Right renal cortex interstitium (tissue), 3 donors: ENCODE measurements at regions not wholly inside any gene's neighbourhood (a gene's known extent, or its start where the extent isn't known, plus 50 kb on each side); places are given as distances from the start of the nearest gene placed in this dataset.
"Not testable (repeated sequence)": the region's sequence is repeated elsewhere in the genome, so short reads cannot be mapped to it uniquely, and the experiment has no call there.

Experiments used
- DNase-seq, 3 donors: peaks; one replicate each; pipeline ENCODE4 v3.0.0-alpha.2; 2013; ENCODE audit warnings: low read depth in 3 of 3, low spot score in 2 of 3

DNA sequence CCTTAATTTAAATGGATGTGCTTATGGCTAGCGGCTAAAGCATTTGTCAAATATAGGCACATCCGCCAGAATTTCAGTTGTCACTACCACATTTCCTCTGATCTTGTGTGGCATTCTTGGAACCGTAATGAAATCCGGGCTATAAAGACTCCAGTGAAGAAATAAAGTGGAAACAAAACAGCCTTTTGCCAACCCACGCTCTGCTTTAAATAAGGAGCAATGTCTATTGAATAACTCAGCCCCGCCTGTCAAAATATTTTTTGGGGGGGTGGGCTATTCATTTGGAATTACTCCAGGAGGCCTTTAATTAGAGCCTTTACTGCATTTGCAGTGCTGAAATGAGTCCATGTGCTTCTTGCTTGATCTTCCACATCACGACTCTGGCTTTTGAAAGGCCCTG lies 179.6 kb upstream of the RPH3A start:
- no peak for DNase-seq

DNA sequence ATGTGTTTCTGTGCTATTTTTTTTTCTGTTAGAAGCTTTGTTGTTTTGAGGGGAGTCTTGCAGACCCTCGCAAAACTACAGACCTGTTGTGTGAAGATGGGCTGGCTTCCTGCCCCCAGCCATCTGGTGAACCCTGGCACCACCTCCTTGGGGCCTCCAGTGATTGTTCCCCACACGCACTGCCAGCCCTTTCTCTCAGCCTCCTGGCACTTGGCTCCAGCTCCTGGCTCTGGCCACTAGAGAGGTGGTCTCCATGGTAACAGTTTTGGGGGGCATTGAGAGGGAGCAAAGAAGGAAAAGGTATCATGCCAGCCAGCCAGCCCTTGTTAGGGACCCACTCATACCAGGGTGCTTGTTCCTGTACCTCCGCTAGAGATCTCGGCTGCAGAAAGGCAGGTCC lies 176.4 kb upstream of the RPH3A start:
- DNase-seq: no peak

DNA sequence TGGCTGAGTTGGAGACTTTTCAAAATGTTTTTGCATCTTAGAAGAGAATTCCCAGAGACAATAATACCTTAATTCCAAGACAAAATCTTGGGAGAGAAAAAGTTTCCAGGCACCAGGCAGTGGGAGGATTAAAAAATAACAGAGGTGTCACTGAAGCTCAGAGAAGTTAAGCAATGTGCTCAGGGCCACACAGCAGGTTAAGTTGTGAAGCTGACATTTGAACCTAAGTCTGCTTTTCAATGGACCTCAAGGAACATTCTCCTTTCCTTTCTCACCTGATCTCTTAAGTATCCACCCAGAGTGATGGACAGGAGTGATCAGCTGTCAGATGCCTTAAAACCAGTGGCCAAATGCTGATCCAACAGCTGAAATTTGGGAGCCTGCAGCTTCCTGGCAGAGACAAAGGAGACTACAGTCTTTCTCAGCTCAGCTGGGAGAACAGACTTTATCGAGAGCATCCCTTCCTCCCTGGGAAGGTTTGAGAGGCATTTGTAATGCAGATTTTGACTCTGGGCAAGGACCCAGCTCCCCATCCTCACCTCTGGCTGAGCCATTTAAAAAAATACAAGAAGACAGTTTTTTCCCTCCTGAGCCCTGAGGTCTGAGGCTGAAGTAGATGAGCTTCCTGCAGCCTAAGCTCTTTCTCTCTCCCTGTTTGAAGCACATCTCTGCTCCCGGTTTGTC lies 174.9 kb upstream of the RPH3A start:
- no peak for DNase-seq

DNA sequence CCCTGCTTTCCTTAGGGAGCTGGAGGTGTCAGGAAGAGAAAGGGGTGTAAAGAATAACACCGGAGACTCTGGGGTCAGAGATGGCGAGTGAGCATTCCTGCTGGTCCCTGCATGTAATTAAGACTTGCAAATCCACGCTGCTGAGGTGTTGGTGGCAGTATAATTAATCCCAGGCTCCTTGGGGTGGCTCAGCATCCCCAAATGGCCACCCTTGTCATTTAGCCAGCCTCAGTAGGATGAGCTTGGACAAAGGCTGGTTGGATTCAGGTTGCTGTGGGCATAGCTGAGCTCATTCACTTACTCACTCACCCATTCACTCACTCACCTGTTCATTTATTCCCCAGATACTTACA lies 174.4 kb upstream of the RPH3A start:
- DNase-seq: no peak

DNA sequence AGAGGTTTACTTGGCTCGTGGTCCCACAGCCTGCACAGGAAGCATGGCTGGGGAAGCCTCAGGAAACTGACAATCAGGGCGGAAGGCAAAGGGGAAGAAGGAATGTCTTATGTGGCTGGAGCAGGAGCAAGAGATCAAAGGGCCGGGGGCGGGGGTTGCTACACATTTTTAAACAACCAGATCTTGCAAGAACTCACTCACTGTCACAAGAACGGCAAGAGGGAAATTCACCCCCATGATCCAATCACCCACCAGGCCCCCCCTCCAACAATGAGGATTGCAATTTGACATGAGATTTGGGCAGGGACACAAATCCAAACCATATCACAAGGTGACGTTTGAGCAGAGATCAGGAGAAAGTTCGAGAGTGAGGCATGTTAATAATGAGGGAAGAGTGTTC lies 163.7 kb upstream of the RPH3A start:
- no peak for DNase-seq

DNA sequence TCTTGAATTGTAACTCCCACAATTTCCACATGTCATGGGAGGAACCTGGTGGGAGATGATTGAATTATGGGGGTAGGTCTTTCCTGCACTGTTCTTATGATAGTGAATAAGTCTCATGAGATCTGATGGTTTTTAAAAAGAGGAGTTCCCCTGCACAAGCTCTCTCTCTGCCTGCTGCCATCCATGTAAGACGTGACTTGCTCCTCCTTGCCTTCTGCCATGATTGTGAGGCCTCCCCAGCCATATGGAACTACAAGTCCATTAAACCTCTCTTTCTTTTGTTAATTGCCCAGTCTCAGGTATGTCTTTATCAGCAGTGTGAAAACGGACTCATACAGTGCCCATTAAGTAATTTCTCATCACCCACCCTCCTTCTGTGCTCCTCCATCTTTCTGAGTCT lies 159.6 kb upstream of the RPH3A start:
- DNase-seq: not testable (repeated sequence)

DNA sequence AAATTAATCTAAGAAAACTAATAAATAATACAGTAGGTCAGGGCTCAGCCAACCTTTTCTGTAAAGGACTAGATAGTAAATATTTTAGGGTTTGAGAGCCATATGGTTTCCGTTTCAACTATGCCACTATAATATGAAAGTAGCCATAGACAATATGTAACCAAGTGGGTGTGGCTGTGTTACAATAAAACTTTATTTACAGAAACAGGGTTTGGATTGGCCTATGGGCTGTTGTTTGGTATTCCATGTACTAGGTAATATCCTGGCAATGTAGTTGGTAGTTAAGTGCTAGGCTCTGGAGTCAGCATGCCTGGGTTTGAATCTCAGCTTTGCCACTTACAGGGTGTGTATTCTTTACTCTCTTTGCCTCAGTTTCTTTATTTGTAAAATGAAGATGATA lies 156.5 kb upstream of the RPH3A start:
- DNase-seq: no peak

DNA sequence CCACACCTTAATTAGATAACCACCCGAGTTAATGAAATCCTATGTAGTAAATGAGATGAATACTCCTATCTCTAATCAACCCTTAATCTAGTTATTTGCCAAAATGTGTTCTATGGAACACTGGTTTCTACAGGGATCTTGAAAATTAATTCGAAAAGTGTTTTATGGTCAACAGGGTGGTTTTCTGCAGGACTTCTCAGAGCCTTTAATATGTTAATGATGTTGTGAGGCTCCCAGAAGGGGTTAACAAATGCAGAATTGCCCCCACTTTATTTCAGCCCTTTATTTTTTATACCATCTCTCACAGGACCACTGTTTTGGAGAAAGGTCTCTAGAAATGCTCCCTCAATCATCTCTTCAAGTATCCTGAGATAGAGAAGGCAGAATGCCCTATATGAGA lies 153.1 kb upstream of the RPH3A start:
- DNase-seq: no peak

DNA sequence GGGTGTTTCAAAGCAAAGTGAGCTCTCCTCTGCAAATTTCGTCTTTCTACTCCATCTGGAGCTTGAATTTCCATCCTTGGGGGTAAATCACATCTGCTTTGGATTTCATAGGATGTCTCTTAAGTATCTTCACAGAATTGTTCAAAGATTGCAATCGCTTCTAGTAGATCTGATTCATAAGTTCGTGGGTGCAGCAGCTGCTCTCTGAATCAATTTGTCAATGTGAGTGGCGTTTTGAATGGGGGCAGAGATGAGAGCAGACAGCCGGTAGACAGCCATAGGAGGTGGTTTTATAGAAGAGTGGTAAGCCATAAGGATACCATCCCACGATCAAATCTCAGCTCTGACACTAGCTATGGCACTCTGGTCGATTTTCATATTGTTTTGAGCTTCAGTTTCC lies 146.0 kb upstream of the RPH3A start:
- DNase-seq: no peak

DNA sequence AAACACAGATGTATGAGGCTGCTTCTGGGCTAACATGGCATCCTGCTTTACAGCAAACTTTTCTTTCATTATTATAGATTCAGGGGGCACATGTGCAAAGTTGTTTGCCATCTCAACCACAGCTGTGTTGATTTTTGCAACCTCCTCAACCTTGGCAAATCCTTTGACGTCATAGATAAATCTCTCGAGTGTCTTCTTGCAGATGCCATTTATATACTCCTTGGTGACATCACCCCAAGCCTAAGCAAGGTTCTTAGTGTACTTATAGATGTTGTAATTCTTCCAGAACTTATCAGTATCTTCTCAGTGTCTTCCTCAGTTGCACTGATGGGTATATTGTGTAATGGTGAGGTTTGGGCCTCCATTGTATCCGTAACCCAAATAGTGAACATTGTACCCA lies 135.4 kb upstream of the RPH3A start:
- no peak for DNase-seq

DNA sequence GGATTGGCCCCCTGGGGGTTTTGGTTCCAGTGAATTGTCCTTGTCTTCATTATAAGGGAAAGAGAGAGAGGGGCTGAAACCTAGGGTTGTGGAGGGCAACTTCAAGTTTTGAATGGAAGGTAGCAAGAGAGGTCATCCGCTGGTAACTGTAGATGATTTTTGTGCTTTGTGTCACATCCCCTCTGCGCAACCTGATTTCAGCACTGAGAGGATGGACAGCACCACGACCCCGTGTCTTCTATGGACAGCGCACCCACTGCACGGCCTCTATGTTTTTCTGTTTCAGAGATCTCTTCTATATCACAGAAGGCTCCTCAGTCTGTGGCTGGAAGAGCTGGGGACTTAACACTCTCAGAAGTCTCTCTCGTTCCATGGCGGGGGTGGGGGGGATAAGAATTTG lies 127.0 kb upstream of the RPH3A start:
- DNase-seq: peak; percentile 2 to 26 (median 15)

DNA sequence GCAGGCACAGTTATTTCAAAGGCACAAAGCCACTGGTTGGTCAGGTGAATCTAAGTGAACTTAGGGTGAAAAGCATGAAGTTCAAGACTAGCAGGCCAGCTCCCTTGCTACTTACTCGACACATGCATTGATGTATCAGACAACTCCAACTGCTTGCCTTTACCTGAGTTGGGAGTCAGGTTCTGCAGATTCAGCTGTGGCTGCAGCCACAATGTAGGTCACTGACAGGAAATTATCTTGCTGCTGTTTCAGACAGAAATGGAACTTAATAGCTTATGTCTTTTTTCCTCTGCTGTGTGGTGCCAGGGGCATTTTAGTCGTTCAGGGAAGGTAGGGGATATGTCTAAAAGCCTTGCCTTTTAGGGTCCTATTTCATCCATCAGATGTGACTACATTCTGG lies 125.6 kb upstream of the RPH3A start:
- no peak for DNase-seq

DNA sequence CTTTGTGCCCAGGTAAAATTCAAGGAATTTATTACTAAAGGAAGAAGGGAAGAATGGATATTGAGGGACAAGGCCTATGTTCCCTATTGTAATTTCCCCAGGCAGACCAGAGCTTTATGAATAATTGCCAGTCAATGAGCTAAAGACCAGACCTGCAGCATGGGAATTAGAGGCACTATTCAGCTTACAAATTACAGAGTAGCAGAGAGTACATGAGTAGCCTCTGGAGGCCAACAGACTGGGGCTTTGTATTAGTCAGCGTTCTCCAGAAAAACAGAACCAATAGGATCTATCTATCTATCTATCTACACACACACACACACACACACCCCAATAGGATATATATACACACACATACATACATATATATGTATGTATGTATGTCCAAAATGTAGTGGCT lies 120.0 kb upstream of the RPH3A start:
- DNase-seq: no peak

DNA sequence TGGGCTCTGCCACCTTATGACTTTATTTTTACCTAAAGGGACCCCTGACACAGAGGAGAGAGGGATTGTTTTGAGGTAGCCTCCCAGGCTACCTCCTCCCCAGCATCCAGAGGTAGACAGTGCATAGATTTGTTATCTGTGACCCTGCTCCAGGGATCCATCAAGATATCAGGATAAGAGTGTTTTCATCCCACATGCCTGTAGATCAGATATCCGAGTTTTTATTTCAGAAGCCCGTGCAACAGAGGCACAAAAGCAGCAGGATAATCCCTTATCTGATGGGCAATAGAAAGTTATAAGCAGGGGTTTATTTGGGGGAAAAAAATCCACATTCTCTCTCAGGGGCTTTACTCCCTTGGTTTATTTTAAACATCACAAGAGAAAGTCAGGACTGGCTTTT lies 117.0 kb upstream of the RPH3A start:
- no peak for DNase-seq

DNA sequence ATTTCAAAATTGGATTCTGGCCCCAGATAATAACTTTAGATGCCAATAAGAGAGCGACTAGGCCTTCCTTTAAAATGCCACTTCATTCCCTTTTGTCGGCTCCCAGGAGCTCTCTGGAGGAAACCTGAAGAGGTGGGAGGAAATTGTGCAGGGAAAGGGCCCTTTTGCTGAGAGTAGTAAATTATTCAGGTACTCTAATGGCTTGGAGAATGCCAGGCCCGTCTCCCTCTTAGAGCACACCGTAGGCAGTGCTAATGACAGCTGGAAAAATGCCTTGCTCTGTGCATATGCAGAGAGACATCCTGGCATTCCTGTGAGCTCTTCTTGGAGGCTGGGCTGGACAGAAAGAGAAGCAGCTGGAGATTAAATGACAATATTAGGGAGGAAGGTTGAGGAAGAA lies 115.0 kb upstream of the RPH3A start:
- DNase-seq: no peak

DNA sequence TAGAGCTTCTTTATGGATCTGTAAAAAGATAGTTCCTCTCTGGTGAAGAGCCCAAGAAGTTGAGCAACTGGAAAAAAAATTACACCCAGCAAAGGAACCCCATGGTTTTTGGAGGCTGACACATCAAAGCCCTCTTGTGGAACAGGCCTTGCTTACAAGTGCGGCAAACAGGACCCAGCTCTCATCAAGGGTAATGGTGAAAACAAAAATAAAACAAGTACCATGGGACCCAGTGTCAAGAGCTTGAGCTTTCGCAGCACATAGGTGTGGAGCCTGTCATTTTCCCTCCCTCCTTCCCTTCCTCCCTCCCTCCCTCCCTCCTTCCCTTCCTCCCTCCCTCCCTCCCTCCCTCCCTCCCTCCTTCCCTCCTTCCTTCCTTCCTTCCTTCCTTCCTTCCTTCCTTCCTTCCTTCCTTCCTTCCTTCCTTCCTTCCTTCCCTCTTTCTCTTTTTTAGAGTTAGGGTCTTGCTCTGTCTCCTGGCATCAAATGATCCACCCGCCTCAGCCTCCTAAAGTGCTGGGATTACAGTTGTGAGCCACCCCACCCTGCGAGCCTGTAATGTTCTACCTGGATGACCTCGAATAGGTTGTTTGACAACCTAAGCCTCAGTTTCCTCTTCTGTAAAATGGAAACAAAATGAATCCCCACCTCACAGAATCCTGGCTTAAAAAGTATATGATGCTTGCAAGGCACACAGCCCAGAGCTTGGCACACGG lies 114.3 kb upstream of the RPH3A start:
- no peak for DNase-seq

DNA sequence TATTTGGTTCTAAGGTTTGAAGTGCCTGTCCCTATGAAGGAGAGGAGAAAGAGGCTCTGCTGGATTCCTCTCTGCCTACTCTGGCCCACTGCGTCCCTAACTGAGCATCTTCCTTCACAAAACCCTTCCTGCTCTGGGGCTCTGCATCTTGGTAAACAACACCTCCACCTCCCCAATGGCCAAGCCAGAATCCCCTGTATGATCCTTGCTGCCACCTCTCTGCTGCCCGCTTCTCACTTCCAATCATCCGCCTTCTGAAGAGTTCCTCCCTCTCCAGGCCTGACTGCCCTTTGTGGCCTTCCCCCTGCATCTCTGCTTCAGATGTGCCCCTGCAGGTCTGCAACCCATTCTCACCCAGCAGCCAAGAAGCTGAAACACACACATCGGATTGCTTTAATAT lies 110.6 kb upstream of the RPH3A start:
- no peak for DNase-seq

DNA sequence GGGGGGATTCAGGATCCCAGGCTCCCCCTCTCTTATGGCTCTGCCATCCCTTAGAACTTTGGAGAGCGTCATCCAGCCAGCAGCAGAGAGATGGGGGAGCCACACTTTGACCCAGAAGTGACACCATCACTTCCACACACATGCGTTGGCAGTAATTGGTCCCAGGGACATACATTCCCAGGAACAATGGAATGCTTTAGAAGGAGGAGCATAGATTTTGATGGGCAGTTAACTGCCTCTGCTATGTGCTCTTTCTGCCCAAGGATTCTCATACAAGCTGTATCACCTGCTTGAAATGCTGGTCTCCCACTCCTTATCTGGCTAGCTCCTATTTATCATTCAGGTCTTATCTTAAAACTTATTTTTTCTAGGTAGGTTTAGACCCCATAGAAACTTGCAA lies 109.0 kb upstream of the RPH3A start:
- no peak for DNase-seq

DNA sequence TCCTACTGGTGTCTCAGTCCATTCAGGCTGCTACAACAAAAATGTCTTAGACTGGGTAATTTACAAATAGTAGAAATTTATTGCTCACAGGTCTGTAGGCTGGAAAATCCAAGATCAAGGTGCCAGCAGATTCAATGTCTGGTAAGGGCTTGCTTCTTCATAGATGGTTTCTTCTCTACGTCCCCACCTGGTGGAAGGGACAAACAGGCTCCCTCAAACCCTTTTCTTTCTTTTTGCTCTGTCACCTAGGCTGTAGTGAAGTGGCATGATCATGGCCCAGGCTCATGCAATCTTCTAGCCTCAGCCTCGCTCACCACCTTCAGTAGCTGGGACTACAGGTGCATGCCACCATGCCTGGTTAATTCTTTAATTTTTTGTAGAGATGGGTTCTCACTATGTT lies 106.8 kb upstream of the RPH3A start:
- DNase-seq: no peak

DNA sequence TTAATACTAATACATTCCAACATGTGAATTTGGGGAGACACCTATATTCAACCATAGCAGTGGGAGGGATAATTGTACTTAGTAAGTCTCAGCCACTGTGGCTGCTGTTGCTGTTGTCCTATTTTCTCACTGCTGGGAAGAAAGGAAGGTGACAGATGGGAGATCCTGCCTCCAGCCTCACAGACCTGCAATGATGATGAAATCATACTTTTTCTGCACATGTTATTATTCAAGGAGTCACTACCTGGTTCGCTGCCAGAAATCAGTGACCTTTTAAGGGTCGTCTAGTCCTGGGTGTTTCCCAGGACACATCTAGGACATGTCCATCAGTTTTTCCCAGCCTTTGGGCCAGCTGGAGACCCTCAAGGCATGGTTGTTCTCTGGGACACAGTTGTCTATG lies 106.2 kb upstream of the RPH3A start:
- no peak for DNase-seq

DNA sequence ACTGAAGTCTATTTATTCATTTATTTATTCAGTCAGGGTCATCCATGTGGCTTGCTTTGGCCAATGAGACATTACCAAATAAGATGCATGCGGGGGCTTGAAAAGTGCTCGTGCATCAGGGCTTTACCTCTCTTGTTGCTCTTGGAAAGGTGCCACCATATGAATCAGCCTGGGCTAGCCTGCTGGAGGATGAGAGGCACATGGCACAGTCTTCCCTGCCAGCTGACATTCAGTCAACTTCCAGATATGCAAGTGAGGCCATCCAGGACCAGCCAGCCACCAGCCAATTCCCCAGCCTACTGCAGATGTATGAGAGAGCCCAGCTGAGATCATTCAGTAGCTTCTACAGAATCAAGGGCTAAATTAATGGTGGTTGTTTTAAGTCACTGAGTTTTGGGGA lies 105.2 kb upstream of the RPH3A start:
- DNase-seq: no peak

DNA sequence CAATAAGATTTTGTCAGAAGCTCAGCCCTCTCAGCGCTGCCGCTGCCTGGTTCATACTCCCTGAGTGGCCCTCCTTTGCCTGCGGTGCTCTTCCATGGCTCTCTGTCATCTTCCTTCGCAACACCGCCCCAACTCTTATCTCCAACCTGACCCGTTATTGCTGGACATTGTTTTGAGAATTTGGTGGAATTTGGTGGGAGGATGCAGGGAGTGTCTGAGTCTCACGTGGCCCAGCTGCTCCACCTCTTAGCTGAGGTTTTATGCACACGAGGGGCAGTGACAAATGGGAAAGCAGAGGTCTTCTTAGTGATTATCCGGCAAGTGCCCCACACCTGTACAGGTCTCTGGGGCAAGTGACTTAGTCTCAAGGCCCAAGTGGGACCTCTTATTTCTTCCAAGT lies 97.5 kb upstream of the RPH3A start:
- no peak for DNase-seq

DNA sequence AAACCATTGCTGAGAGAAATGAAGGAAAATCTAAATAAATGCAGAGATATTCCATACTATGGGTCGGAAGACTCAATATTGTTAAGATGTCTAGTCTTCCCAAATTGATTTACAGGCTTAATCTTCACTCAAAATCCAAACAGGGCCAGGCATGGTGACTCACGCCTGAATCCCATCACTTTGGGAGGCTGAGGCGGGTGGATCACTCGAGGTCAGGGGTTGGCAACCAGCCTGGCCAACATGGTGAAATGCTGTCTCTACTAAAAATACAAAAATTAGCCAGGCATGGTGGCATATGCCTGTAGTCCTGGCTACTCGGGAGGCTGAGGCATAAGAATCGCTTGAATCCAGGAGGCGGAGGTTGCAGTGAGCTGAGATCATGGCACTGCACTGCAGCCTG lies 94.1 kb upstream of the RPH3A start:
- DNase-seq: not testable (repeated sequence)
